OCI-LY1 (cell line): ENCODE measurements at regions not wholly inside any gene's neighbourhood (a gene's known extent, or its start where the extent isn't known, plus 50 kb on each side); places are given as distances from the start of the nearest gene placed in this dataset.

Source experiments
- CTCF ChIP-seq: fragments of 200-600 bp; sonication (generic), shearing (Covaris generic); IDR thresholded peaks from 2 replicates; pipeline ENCODE4 v1.5.1; 2017; ENCODE audit warnings: mild to moderate bottlenecking, antibody characterized with exemption, low read length, moderate library complexity, mixed read lengths
- EZH2 ChIP-seq: fragments of 200-600 bp; sonication (generic), shearing (Covaris generic); IDR thresholded peaks from 2 replicates; pipeline ENCODE4 v1.8.0; 2017; ENCODE audit warnings: borderline replicate concordance, mixed run types, mild to moderate bottlenecking, antibody characterized with exemption, low read length, moderate library complexity, mixed read lengths

- TF ChIP-seq CTCF (no peak), EZH2 (no peak)
These were observed 106.2 kb upstream of the CACNA2D1 start for GRCh38 chr7:82549616-82550285.
